G401 (cell line): ENCODE measurements at regions not wholly inside any gene's neighbourhood (a gene's known extent, or its start where the extent isn't known, plus 50 kb on each side); places are given as distances from the start of the nearest gene placed in this dataset.
"Not testable (repeated sequence)": the region's sequence is repeated elsewhere in the genome, so short reads cannot be mapped to it uniquely, and the experiment has no call there.

Experiments
- DNase-seq: peaks from one replicate; pipeline ENCODE4 v3.0.0-alpha.2; 2015; ENCODE audit warnings: low spot score
- in situ Hi-C: cut with HindIII; loops from 2 replicates; pipeline ENCODE4 v1.10.0; 2016; ENCODE audit warnings: low sequenced_read_pairs, mixed read lengths

DNA sequence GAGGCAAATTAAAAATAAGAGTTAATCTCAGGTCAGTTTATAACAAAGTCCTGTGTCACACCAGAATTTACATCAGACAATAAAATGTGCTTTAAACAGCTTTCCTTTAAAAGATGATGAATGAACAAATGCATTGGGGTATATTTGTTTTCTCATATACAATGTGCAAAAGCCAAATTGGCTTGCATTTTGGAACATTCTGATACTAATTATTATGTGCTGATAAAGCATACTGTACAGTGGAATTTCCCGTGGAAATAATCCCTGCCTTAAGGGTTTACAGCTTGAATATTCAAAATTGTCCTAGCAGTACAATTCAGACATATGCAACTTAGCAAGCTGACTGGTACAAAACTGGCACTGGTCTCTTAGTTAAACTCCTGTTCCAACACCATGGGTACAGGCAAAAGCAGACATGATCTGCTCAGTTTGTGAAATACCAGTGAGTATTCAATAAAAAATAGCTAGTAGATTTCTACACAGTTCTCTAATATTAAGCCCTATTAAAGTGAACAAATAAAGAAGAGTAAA lies 373.4 kb downstream of the SLITRK1 start:
- in situ Hi-C loops = no loop called here
- DNase-seq = no peak

DNA sequence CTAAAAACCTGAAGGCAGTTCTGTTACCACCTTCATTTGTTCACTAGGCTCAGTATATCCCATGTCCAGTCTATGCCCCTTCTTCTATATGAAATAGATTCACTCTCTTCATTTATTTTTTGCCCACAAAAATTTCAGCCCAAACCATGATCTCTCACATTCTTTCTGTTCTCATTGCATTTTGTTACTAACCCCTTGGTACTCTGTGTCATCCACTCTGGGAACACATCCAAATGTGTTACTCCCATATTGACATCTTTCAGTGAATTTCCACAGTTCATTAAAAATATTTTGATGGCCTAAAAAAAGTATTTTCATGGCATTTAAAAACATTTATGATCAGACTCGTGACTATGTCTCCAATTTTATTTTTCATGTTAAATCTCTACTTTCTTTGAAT lies 378.9 kb downstream of the SLITRK1 start:
- no peak for DNase-seq

DNA sequence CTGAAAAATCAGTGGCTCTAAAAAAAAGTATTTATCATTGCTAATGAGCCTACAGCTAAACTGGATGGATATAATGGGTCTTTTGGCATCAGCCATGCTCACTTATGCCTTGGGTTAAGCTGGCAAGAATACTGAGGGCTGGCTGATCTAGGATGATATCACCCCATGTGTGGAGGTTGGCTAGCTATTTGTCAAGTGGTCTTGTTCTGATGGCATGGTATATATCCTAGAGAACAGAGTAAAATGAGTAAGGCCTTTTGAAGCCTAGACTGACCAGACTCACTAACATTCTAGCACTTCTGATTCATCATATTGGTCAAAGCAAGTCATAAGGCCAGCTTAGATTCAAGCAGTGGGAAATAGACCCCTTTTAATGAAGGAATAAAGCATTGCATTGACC lies 383.0 kb downstream of the SLITRK1 start:
- no peak for DNase-seq
- in situ Hi-C loops = no loop called here

More for the DNA sequence above, 378.9 kb downstream of the SLITRK1 start:
- in situ Hi-C loops = no loop called here

DNA sequence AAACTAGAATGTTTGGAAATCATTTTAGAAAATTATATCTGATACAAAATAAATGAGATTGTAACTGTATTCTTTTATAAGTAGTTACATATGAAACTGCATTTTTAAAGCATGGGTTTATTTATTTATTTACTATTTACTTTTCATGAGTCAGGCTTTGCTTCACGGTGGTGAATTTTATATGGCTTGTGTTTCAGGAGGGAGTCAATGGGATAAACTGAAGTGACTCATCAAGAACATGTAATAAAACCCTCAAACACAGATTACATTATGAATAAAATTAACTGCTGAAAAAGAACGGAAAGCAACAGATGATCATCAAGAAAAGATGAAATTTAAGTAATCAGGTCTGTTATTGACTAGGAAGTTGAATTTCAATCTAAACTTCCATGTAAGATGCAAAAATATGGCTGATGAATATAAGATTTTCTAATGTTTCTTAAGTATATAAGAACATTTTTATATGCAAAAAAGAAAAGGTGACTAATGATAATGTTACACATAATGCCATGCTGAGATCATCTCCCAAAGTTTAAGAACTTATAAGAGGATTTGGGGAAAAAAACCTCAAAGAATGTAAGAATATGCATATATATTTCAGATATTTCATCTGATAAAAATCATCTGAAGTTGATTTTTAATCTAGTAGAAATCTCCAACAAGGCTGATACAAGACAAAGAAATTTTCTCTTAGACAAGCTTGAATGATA lies 383.6 kb downstream of the SLITRK1 start:
- in situ Hi-C loops = no loop called here
- no peak for DNase-seq

DNA sequence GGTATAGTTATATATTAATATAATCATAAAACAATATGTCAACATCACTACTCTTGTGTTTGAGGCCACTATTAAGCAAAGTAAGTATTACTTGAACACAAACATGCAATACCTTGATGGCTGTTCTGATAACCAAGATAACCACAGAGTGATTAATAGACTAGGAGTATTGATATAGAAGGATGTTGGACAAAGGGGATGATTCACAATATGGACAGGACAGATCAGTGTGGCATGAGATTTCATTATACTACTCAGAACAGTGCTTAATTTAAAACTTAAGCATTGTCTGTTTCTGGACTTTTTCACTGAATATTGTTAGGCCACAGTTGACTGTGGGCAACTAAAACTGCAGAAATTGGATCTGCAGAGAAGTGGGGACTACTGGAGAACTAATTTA lies 384.2 kb downstream of the SLITRK1 start:
- in situ Hi-C loops = no loop called here
- DNase-seq = no peak

DNA sequence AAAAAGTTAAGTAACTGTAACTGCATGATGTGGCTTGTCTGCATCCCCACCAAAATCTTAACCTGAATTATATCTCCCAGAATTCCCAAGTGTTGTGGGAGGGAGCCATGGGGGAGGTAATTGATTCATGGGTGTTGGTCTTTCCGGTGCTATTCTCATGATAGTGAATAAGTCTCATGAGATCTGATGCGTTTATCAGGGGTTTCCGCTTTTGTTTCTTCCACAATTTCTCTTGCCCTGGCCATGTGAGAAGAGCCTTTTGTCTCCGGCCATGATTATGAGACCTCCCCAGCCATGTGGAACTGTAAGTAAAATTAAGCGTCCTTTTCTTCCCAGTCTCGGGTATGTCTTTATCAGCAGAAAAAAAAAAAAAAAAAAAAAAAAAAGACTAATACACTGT lies 385.8 kb downstream of the SLITRK1 start:
- no peak for DNase-seq
- in situ Hi-C loops = no loop called here

DNA sequence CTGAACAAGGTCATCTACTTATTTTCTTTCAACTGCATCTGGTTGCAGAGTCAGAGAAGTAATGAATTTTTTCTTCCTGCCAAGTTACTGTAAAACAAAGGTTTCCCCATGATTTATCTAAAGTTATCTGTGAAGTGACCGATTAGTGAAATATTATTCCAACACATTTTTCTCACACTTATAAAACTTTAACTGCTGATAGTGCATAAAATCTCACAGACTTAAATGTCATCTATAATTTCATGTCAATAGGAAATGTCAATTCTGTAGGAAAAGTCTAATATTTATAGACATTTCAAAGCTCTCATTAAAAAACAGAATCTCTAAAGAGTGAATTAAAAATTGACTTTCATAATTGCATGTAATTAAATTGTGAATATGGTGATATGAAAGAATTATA lies 397.2 kb downstream of the SLITRK1 start:
- no peak for DNase-seq
- in situ Hi-C loops = no loop called here

DNA sequence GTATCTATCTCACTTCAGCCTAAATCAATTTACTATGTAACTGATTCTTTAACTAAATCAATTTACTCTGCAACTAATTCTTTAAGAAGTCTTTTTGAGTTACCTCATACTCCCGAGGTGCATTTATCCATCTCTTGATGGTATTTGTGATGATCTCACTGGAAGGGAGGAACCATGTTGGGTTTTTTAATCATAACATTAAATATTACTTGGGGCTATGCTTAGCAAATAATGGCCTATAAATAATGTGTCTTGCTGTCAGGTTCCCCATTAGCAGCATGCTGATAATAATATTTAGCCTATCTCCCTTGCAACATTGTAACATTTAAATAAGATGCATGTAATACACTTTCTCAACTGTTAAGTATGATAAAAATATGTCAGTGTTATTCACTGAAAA lies 411.3 kb downstream of the SLITRK1 start:
- in situ Hi-C loops = no loop called here
- no peak for DNase-seq

DNA sequence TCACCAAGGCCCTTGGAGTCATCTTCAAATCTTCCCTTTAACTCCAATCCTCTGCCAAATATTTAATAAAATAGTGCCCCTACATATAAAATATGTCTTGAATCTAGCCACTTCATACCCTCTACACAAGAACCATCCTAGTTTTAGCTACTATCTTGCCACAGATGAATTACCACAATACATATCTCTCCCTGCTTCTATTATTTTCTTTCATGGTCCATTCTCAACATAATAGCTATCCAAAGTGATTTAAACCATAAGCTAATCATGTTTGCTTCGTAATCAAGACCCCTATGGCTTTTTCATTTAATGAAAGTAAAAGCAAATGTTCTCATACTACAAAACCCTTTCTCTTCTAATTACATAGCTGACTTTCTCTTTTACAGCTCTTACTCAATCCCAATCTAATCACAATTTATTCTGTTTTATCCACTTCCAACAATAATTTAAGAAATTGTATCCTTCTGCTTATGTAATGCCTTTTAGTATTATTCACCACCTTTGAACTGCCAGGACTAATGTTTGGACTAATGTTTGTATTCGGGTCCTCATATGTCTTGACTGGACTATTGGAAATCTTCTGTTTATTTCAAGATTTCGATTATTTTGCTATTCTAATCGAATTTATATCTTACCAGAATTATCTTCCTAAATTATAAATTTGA lies 412.0 kb downstream of the SLITRK1 start:
- DNase-seq = no peak
- in situ Hi-C loops = no loop called here

DNA sequence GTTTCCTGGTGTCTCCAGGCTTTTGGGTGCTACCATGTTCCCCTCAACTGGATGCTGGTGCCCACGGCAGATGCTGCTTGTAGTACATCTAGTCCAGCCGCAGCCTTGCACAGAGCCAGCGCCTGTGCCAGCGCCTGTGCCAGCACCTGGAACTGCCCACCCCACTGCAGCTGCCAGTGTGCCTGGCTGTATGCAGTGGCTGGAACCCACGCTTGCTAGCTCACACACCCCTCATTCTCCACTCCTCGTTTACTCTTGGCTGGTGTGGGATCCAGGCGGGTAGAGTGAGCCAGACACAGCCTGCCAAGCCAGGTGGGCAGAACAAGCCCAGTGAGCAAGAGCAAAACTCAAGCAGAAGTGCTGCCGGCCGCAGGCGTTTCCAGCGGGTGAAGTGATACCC lies 428.6 kb downstream of the SLITRK1 start:
- DNase-seq = no peak

DNA sequence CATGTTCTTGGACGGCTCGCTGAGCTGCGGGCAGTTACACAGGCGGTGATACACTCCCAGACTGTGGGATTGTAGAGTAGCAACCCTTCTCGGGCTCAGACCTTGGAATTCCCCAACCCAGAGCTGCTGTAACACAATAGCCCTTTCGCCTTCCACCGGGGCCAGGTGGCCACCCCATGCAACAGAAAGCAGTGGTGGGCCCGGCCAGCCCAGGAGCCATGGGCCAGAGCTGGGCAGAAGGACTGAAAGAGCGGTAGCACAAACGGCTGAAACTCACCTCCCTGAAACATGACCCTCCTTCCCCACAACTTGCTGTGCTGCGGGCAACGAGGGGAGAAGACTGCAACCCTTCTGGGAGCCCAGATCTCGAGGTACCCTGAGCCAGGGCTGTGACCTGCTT lies 429.0 kb downstream of the SLITRK1 start:
- no peak for DNase-seq
- in situ Hi-C loops = no loop called here

More for the DNA sequence above, 428.6 kb downstream of the SLITRK1 start:
- in situ Hi-C loops = no loop called here

DNA sequence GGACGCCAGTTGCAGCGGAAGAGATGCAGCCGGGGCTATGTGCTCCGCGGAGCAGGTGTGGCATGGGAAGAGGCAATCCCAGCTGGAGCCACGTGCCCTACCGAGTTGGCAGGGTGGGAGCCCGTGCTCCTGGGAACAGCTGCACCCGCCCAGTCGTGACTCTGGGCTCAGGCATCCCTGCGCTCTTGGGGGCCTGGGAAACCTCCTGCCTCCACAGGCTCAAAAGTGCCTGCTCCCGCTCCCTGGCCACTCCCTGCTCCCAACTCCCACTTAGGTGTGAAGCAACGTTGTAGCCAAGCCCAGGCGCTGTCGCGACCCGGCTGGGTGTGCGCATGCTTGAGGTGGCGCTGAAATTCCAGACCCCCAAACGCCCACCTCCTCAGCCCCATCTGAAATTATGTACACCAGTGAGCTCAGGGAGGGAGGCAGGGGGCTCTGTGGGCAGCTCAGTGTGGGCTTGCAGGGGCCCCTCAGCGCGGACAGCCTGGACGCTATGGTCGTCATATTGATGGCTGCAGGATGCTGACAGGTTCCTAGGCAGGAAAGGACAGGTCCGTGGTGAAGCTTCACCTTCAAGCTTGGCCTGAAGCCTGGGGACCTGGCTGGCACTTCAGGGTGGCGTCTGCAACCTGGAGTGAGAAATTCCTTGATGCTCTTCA lies 429.9 kb downstream of the SLITRK1 start:
- in situ Hi-C loops = no loop called here
- DNase-seq = no peak

DNA sequence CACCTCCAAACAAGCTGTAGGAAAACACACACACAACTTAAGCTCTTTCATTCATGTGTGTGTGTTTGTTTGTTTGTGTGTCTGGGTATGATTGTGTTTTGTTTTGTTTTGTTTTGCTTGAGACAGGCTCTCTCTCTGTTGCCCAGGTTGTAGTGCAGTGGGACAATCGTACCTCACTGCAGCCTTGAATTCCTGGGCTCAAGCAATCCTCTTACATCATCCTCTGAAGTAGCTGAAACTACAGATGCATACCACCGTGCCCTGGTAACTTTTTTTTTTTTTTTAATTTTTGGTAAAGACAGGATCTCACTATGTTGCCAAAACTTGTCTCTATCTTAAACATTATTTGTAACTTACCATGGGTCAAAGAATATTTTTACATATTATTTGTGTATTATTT lies 431.7 kb downstream of the SLITRK1 start:
- DNase-seq = no peak
- in situ Hi-C loops = no loop called here

DNA sequence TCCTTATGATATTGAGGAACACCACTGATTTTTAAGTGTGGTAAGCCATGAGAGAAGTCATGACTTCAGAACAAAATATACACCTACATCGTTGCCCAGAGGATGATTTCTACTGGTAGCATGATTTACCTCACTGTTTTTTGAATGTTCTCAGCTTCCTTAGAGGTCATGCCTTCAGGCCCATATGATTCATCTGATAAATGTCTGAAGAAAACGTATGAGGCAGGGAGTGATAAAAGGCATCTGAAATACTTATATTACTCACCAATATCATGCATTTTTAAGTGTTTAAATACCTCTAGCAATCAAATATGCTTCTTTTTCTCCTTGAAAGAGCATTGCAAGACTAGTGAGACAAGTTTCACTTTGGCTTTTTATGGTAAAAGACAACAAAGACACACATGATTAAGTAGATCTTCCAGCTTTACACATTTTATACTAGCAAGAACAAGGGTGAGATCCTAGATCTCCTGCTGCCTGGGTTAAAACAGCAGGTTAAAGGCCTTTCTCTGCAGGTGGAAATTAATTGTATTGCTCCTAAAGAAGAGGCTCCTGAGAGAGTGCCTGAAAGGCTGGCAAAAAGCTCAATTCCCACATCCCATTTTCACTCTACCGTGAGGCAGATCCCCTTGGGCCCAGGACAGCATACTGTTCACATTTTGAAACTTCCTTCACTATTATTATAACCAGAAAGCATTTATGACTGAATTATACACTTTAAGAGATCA lies 432.4 kb downstream of the SLITRK1 start:
- in situ Hi-C loops = no loop called here
- DNase-seq = no peak

DNA sequence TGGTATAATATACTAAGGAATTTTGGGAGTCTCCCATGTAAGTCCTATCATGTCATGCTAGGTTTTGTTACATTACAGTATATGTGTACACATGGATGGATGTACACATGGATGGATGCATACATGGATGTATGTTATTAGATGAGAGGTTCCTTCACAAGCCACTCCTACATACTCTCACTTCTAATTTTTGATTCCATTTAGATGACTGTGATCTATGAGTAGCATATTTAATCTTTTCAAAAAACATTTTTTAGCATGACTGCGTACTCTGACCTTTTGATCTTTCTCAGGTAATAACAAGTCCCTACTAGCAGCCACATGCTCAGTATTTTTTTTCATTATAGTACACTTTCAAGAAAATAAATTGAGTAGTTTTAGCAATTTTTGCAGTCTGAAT lies 441.8 kb downstream of the SLITRK1 start:
- in situ Hi-C loops = no loop called here
- DNase-seq = no peak

DNA sequence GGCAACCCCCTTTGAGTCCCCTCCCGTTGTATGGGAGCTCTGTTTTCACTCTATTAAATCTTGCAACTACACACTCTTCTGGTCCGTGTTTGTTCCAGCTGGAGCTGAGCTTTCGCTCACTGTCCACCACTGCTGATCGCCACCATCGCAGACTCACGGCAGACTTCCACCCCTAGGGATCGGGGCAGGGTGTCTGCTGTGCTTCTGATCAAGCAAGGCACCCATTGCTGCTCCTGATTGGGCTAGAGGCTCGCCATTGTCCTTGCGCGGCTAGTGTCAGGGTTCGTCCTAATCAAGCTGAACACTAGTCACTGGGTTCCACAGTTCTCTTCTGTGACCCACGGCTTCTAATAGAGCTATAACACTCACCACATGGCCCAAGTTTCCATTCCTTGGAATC lies 442.8 kb downstream of the SLITRK1 start:
- DNase-seq, in situ Hi-C loops: not testable (repeated sequence)

DNA sequence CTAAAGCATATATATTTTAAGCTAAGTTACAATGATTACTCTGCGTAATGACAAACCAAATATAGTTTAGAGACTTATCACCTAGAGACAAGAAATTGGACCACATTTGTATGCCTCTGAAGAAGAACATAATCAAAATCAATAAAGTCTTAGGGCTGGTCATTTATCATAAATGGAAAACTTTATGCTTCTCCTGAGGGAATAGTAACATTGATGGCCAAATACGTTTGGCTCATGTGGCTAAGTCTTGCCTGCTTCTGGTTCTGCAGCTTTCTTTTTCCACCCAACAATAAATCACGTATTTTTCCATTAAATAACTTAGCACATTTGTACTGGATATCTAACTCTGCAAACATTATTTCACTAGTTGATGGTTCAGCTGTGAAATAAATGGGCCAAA lies 458.4 kb downstream of the SLITRK1 start:
- in situ Hi-C loops = no loop called here
- DNase-seq = peak; percentile 7

DNA sequence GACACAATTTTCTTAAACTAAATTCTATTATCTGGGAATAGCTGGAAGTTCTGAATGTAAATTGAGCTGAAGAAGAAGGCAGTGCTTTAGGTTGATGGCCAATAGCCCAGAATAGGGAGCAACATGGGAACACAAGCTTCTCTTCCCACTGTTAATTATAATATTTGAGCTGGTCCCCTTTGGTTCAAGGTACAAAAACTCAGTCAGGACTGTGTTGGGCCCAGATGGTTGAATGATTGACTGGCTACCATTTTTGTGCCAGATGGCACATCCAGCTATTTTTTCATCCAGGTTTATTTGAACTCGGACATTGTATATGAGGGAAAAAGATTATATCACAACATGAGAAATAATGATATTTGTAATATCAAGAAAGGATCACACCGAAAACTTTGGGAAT lies 458.9 kb downstream of the SLITRK1 start:
- DNase-seq = peak; percentile 73
- in situ Hi-C loops = no loop called here

DNA sequence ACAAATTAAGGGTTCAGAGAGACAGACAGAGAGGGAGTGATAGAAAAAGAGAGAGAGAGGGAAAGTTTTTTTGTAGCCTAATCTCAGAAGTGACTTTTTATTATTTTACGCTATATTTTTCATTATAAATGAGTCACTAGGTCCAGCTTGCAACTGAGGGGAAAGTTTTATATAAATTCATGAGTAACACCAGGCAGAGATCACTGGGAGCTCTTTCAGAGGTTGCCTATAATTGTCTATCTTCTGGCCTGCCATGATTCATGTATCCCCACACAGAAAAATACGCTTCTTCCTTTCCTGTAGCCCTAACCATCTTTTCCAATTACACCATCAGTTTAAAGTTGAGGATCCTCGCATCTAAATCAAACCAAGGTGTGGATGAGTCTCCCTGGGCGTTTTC lies 467.9 kb downstream of the SLITRK1 start:
- in situ Hi-C loops = no loop called here
- no peak for DNase-seq

DNA sequence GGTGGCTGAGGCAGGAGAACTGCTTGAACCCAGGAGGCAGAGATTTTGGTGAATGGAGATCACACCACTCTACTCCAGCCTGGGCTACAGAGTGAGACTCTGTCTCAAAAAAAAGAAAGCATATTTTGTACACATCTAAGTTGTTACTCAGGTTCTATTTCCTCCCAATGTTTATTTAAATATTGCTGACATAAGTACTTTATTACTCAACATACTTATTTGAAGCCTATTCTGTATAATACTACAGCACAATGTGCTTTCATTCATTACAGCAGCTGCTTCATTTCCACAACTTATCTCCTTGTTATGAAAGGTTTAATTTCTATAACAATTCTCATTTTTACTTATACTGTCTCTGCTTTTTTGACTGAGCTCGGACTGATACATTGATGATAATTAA lies 495.7 kb downstream of the SLITRK1 start:
- in situ Hi-C loops = no loop called here
- DNase-seq = no peak
